Neutrophil (primary cell): ENCODE measurements at regions not wholly inside any gene's neighbourhood (a gene's known extent, or its start where the extent isn't known, plus 50 kb on each side); places are given as distances from the start of the nearest gene placed in this dataset.

ENCODE experiments used
- H3K27ac ChIP-seq: fragments of 200-600 bp; sonication (generic); 2 replicates; pipeline ENCODE4 v1.5.1; 2016; ENCODE audit warnings: mild to moderate bottlenecking, moderate library complexity
- H3K27me3 ChIP-seq: fragments of 200-600 bp; sonication (generic); 2 replicates; pipeline ENCODE4 v1.6.0; 2016; ENCODE audit warnings: mild to moderate bottlenecking
- H3K36me3 ChIP-seq: fragments of 200-600 bp; sonication (generic); 2 replicates; pipeline ENCODE4 v1.5.1; 2017
- H3K4me1 ChIP-seq, 2 experiments: fragments of 200-600 bp in 1 of 2; sonication (generic) in 1 of 2; 1 replicate in 1 of 2; 2 replicates in 1 of 2; pipeline versions ENCODE4 v1.5.1 to v1.6.1; 2013 to 2016; ENCODE audit warnings: low read depth in 1 of 2, low read length in 1 of 2, mild to moderate bottlenecking in 1 of 2, moderate library complexity in 1 of 2; ENCODE audit not compliant: control insufficient read depth in 1 of 2, insufficient read depth in 1 of 2
- H3K4me3 ChIP-seq, 2 experiments: fragments of 200-600 bp in 1 of 2; sonication (generic) in 1 of 2; 1 replicate in 1 of 2; 2 replicates in 1 of 2; pipeline ENCODE4 v1.5.1; 2013 to 2016; ENCODE audit warnings: low read depth in 1 of 2, low read length in 1 of 2, mild to moderate bottlenecking in 1 of 2, moderate library complexity in 1 of 2
- H3K9me3 ChIP-seq: fragments of 200-600 bp; sonication (generic); 2 replicates; pipeline ENCODE4 v1.5.1; 2016
- CTCF ChIP-seq: fragments of 200-600 bp; sonication (generic); IDR thresholded peaks from 2 replicates; pipeline ENCODE4 v1.5.1; 2016; ENCODE audit warnings: antibody characterized with exemption

- Histone ChIP-seq H3K27me3 (no peaks in the 10 kb centered on the region), H3K36me3 (no peaks in the 10 kb centered on the region), H3K4me1 (no peaks in the 10 kb centered on the region), H3K4me3 (no peak overlapping the region), H3K27ac (no peak overlapping the region), H3K9me3 (no peaks in the 10 kb centered on the region)
- TF ChIP-seq CTCF = no peak
Observed at GRCh38 chr21:21666689-21667088, 668.5 kb downstream of the NCAM2 start.

GRCh38 chr21:21668198-21668597, 670.0 kb downstream of the NCAM2 start:
- no peak for TF ChIP-seq CTCF
- no peaks in the 10 kb centered on the region for H3K36me3 ChIP-seq
- peaks cover 2% of the 10 kb centered on the region for H3K9me3 ChIP-seq
- no peak overlapping the region for H3K27ac ChIP-seq
- no peaks in the 10 kb centered on the region for H3K27me3 ChIP-seq
- H3K4me3 ChIP-seq = no peak overlapping the region
- H3K4me1 ChIP-seq = no peaks in the 10 kb centered on the region

GRCh38 chr21:21673959-21674358, 675.8 kb downstream of the NCAM2 start:
- TF ChIP-seq CTCF = no peak
- H3K27me3 ChIP-seq = no peaks in the 10 kb centered on the region
- no peaks in the 10 kb centered on the region for H3K4me1 ChIP-seq
- no peak overlapping the region for H3K4me3 ChIP-seq
- H3K27ac ChIP-seq = no peak overlapping the region
- peaks cover 2% of the 10 kb centered on the region for H3K9me3 ChIP-seq
- no peaks in the 10 kb centered on the region for H3K36me3 ChIP-seq

GRCh38 chr21:21675601-21676000, 677.4 kb downstream of the NCAM2 start:
- peaks cover 2% of the 10 kb centered on the region for H3K9me3 ChIP-seq
- no peaks in the 10 kb centered on the region for H3K36me3 ChIP-seq
- H3K4me3 ChIP-seq = no peak overlapping the region
- no peak for TF ChIP-seq CTCF
- no peaks in the 10 kb centered on the region for H3K4me1 ChIP-seq
- H3K27me3 ChIP-seq = no peaks in the 10 kb centered on the region
- no peak overlapping the region for H3K27ac ChIP-seq

GRCh38 chr21:21682172-21682571, 684.0 kb downstream of the NCAM2 start:
- no peaks in the 10 kb centered on the region for H3K4me1 ChIP-seq
- no peaks in the 10 kb centered on the region for H3K27me3 ChIP-seq
- H3K36me3 ChIP-seq = no peaks in the 10 kb centered on the region
- H3K27ac ChIP-seq = no peak overlapping the region
- H3K4me3 ChIP-seq = no peak overlapping the region
- no peak for TF ChIP-seq CTCF
- H3K9me3 ChIP-seq = no peaks in the 10 kb centered on the region

- TF ChIP-seq CTCF = no peak
- Histone ChIP-seq H3K4me3 (no peak overlapping the region), H3K27ac (no peak overlapping the region), H3K4me1 (no peaks in the 10 kb centered on the region), H3K36me3 (no peaks in the 10 kb centered on the region), H3K27me3 (no peaks in the 10 kb centered on the region), H3K9me3 (no peaks in the 10 kb centered on the region)
Observed at GRCh38 chr21:21688889-21689288, 690.7 kb downstream of the NCAM2 start.
